SU-DHL-6 (cell line): ENCODE measurements at regions not wholly inside any gene's neighbourhood (a gene's known extent, or its start where the extent isn't known, plus 50 kb on each side); places are given as distances from the start of the nearest gene placed in this dataset.

Source experiments
- EZH2phosphoT487 ChIP-seq: fragments of 200-600 bp; sonication (generic), shearing (Covaris generic); conservative IDR thresholded peaks from 2 replicates; pipeline ENCODE4 v1.6.1; 2018; ENCODE audit warnings: mild to moderate bottlenecking, antibody characterized with exemption, low read length, moderate library complexity, mixed read lengths
- TF ChIP-seq, protein P1 (sequence below): fragments of 200-600 bp; sonication (generic); IDR thresholded peaks from one replicate; pipeline ENCODE4 v1.5.1; 2017; ENCODE audit warnings: antibody characterized with exemption, mild to moderate bottlenecking, low read length, moderate library complexity; ENCODE audit not compliant: insufficient read depth, poor library complexity, severe bottlenecking

DNA sequence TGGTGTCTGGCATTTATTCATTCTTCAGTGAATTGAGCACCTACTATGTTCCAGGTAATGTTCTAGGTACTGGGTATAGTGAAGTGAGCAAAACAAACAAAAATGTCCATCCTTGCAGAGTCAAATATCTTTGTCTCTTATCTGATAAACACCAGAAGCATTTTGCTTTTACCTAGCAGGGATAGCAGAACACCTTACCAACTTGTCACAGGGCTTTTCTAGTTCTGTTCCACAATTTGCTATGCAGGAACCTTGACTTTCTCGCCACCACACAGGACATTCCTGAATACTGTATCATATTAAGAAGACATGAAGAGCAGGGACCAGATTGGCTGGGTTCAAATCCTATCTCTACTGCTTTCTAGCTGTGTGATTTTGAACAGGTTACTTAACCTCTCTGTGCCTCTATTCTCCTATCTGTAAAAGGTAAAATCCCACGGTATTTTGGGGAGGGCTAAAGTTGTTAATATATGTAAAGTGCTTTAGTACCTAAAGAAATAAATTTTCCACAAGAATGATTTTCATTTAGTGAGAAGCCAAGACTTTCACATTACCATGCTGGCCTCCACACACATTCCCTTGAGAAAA, 214.5 kb upstream of the S100G start:
- TF ChIP-seq, protein P1, sequence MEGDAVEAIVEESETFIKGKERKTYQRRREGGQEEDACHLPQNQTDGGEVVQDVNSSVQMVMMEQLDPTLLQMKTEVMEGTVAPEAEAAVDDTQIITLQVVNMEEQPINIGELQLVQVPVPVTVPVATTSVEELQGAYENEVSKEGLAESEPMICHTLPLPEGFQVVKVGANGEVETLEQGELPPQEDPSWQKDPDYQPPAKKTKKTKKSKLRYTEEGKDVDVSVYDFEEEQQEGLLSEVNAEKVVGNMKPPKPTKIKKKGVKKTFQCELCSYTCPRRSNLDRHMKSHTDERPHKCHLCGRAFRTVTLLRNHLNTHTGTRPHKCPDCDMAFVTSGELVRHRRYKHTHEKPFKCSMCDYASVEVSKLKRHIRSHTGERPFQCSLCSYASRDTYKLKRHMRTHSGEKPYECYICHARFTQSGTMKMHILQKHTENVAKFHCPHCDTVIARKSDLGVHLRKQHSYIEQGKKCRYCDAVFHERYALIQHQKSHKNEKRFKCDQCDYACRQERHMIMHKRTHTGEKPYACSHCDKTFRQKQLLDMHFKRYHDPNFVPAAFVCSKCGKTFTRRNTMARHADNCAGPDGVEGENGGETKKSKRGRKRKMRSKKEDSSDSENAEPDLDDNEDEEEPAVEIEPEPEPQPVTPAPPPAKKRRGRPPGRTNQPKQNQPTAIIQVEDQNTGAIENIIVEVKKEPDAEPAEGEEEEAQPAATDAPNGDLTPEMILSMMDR: no peak
- TF ChIP-seq EZH2phosphoT487: no peak
